ENCODE measurements at regions not wholly inside any gene's neighbourhood (a gene's known extent, or its start where the extent isn't known, plus 50 kb on each side); places are given as distances from the start of the nearest gene placed in this dataset.

GRCh38 chr11:113526521-113526920 is 51.3 kb upstream of the DRD2 start:
- DNase-seq (ENCODE audit: low read depth in 2 of 2) = no peak

Measured in fibroblast of skin of left quadriceps (primary cell).